Loucy (cell line): ENCODE measurements at regions not wholly inside any gene's neighbourhood (a gene's known extent, or its start where the extent isn't known, plus 50 kb on each side); places are given as distances from the start of the nearest gene placed in this dataset.

Experiments
- EZH2phosphoT487 ChIP-seq: fragments of 200-600 bp; IDR thresholded peaks from 2 replicates; pipeline ENCODE4 v1.6.1; 2018; ENCODE audit warnings: antibody characterized with exemption, mild to moderate bottlenecking, moderate library complexity, borderline replicate concordance
- TF ChIP-seq, protein P1 (sequence below): fragments of 200-600 bp; sonication (generic); conservative IDR thresholded peaks from 2 replicates; pipeline ENCODE4 v1.5.1; 2014; ENCODE audit warnings: mild to moderate bottlenecking, antibody characterized with exemption, low read length

DNA sequence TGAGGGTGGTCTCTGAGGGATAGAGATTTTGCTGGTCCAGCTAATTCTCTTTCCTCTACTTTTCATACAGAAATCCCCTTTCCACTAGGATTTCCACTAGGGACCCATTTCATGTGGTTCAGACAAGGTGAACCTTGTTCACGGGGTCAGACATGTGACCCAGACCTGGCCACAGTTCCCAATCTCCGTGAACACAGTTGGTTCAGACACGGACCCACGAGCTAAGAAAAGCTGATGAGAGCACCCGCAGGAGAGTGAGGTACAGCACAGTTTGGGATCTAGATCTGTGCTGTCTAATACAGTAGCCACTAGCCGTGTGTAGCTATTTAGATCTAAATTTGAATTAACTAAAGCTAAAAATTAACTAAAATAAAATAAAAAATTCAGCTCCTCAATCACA, 88.1 kb downstream of the AXIN2 start:
- TF ChIP-seq, protein P1, sequence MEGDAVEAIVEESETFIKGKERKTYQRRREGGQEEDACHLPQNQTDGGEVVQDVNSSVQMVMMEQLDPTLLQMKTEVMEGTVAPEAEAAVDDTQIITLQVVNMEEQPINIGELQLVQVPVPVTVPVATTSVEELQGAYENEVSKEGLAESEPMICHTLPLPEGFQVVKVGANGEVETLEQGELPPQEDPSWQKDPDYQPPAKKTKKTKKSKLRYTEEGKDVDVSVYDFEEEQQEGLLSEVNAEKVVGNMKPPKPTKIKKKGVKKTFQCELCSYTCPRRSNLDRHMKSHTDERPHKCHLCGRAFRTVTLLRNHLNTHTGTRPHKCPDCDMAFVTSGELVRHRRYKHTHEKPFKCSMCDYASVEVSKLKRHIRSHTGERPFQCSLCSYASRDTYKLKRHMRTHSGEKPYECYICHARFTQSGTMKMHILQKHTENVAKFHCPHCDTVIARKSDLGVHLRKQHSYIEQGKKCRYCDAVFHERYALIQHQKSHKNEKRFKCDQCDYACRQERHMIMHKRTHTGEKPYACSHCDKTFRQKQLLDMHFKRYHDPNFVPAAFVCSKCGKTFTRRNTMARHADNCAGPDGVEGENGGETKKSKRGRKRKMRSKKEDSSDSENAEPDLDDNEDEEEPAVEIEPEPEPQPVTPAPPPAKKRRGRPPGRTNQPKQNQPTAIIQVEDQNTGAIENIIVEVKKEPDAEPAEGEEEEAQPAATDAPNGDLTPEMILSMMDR = no peak
- no peak for TF ChIP-seq EZH2phosphoT487
